HPDE6-E6E7 (cell line): ENCODE measurements at regions not wholly inside any gene's neighbourhood (a gene's known extent, or its start where the extent isn't known, plus 50 kb on each side); places are given as distances from the start of the nearest gene placed in this dataset.
"Not testable (repeated sequence)": the region's sequence is repeated elsewhere in the genome, so short reads cannot be mapped to it uniquely, and the experiment has no call there.

Source experiments
- DNase-seq: peaks from one replicate; pipeline ENCODE4 v3.0.0; 2011; ENCODE audit warnings: missing footprints; ENCODE audit errors: extremely low spot score

DNA sequence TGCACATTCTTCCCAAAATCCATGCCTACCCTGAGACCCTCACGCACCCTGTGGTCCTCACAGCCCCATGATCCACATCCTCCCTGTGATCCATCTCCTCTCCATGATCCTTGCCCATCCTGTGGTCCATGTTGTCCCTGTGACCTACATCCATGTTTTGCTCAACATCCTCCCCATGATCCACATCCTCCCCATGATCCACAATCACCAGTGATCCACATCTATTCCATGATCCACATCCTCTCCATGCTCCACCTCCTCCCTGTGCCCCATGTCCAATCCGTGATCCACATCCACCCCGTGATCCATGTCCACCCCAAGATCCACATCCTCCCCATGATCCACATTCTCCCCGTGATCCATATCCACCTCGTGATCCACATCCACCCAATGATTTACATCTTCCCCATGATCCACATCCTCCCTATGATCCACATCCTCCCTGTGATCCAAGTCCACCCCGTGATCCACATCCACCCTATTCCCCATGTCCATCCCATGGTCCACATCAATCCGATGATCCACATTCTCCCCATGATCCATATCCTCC lies 281.2 kb downstream of the MYCN start:
- DNase-seq, result no peak

DNA sequence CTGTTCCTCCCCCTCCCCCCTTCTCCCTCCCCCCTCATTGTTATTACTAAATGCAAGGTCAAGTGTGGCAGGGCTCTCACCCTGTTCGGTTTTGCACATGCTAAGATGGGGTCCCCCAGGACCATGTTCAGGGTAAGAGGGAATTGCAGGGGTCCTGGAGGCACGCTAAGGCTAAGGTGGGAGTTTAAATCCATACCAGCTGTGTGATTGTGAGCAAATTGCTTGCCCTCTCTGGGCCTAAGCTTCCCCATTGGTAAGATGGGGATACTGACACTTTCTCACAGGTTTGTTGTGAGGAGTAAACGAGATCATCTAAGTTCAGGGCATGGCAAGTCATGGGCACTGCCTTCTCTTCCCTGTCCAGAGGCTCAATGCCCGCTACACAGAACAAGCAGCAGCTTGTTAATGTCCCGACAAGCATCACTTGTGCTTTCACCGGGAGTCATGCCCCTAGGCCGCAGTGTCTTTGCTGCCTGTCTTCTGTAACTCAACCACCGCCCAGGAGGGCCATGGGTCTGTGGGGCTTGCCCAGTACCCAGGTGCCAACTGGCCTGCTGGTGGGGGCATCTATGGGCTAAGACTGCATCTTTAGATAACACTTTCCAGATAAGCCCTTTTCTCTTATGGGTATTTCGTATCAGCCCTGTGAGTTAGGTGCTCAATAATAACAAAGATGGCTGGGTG lies 279.1 kb downstream of the MYCN start:
- DNase-seq, result no peak

DNA sequence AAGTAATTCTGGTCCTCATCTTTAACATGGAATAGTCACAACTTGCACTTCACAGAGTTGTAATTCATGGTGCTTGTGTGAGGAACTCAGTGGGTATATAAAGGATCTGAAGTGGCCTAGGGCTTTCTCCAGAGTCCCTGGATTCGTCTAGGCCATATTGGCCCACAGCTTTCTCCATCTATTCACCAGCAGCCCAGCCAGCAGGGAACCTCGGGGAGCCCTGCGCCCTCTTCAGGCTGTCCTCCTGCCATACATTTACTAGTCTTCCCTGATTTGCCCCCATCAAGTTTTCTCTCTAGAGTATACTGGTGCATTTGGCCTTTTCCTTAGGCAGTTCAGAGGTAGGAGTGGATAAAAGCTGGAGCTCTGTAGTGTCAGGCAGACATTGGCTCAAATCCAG lies 278.3 kb downstream of the MYCN start:
- no peak for DNase-seq

DNA sequence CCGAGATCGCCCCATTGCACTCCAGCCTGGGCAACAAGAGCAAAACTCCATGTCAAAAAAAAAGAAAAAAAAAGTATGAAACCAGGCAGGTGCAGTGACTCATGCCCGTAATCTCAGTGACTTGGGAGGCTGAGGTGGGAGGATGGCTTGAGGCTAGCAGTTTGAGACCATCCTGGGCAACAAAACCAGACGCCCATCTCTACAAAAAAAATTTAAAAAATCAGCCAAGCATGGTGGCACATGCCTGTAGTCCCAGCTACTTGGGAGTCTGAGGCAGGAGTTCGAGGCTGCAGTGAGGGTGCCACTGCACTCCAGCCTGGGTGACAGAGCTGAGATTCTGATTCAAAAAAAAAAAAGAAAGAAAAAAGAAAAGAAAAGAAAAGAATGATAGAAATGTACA lies 277.8 kb downstream of the MYCN start:
- DNase-seq, result no peak

DNA sequence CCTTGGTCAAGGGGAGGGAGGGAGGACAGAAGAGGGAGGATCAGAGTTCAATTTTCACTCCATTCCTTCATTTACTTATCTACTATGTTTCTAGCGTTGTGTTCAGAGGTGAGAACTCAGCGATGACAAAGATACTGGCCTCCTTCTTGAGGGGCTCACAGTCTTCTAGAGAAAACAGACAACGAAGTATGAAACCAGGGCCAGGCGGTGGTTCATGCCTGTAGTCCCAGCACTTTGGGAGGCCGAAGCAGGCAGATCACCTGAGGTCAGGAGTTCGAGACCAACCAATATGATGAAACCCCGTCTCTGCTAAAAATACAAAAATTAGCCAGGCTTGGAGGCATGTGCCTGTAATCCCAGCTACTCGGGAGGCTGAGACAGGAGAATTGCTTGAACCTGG lies 277.4 kb downstream of the MYCN start:
- not testable (repeated sequence) for DNase-seq

DNA sequence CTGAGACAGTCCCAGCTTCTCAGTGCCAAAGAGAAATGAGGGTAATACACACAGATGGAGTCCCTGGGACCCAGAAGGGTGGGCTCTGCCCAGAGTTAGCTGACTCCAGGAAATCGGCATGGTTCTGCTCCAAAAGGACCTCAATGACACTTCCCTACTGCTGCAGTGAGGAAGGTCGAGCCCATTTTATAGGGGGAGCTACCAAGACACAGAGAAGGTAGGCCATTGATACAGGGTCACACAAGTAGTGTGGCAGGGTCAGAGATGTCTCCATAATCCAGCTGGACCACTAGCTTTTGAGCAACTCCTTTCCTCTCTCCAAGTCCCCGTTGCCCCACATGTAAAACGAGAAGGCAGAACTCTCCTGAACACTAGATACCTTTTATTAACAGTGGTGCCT lies 276.9 kb downstream of the MYCN start:
- DNase-seq, result no peak

DNA sequence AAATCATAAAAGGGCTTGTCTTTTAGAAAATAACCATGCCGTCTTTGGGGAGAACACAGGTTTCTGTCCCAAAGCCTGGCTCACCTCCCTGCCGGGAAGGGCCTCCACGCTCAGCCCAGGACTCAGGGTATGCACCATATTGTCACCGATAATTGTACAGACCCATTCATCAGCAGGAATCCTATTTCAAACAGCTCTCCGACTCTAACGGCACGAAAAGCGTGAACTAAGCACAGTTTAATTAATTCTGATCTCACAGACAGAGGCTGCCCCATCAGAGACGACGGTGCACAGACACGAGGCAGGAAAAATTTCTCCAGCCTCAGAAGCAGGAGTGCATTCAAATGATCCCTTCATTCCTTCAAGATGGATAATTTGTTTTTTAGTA lies 276.2 kb downstream of the MYCN start:
- no peak for DNase-seq

DNA sequence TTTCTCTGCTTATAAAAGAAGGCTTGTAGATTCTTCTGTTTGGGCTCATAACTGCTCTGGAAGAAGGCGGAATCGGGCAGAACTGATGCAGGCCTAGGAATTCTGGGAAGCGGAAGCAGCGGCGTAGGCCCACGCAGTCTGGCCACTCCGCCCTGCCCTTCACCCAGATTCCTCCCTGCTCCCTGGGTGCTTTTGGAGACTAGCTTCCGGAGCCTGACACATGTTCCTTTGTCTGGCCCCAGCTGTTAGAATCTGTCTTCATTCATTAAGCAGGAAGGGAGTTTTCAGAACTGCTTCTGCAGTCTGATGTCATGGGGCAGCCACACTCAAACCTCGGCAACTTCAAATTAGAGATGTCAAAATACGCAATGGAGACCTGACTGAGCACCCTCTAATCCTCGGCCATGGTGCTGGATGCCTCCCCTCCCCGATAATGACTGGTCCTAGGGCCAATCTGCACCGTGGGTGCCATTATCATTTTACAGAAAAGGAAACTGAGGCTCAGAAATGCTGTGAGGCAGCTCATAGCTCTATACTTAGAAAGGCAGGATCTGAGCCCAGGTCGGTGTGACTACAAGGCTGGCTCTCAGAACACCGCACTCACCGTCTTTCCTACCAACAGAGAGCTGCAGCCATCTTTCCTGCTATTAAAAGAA lies 275.7 kb downstream of the MYCN start:
- no peak for DNase-seq

DNA sequence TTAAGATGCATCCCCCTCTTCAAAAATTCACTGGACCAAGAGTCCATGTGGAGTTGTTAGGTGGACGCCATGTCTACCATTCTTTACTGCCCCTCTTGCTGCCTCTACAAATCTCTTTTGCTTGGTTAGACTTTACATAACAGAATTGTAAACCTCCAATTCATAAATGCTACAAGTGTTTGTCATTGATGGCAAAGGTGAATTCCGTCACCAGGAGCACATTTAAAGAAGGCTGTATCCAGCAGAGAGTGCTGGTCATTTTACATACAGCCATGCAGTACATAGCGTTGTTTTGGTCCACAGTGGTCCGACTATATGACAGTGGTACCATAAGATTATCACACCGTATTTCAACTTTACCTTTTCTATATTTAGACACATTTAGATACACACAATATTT lies 274.5 kb downstream of the MYCN start:
- no peak for DNase-seq

DNA sequence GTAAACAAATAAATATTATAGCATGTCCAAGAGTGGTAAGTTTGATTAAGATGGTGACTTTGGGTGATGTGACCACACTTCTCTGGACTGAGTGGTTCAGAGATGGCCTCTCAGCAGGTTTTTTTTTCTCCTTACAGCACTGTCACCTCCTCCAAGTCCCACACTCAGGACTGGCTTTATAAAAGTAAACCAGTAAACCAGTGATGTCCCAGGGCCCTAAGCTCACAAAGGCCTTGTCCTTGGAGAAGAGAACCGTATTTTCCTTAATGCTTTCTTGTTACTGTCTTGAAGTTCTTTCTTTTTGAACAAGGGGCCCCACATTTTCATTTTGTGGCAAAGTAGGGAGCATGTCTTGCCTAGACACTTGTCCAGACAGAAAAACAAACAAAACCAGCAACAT lies 274.0 kb downstream of the MYCN start:
- no peak for DNase-seq

DNA sequence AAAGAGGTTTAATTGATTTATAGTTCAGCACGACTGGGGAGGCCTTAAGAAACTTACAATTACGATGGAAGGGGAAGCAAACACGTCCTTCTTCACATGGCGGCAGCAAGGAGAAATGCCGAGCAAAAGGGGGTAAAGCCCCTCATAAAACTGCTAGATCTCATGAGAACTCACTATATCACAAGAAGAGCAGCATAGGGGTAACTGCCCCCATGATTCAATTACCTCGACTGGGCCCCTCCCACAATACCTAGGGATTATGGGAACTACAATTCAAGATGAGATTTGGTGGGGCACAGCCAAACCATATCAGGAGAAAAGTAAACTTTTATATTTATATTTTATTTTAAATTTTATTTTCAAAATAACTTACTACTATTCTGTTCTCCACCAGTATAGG lies 272.0 kb downstream of the MYCN start:
- DNase-seq, result no peak

DNA sequence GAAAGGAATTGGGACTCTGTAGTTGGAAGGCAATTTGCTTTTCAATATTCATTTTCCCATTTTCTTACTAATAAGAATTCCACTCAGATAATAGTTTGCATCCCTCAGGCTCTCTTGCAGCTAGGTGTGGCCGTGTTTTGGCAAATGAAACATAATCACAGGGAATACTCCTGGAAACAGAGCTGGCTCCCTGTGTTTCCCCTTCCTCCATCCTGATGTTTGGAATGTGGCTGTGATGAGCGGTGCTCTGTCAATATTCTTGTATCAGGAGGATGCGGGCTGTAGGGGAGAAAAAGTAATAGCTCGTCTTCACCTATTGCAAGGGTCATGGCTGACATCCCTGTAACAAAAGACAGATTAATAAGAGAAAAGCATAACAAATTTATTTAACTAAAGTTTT lies 271.0 kb downstream of the MYCN start:
- no peak for DNase-seq

DNA sequence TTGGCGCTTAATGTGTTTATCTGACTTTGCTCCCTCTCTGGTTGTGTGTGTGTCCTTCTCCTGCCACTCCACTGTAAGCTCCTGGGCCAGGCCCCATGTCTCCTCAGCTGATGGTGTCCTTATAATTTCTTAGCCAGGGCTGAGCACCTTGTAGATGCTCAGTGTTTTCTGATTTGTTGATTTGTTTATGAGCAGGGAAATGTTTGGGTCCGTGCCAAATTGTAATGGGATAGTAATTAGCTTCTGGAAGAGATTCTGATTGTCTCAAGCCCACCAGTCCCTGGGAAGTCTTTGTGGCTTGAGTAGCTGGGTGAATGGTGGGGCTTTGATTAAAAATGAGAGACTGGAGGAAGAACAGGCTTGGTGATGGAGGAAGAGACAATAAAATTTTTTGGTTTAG lies 270.5 kb downstream of the MYCN start:
- no peak for DNase-seq

DNA sequence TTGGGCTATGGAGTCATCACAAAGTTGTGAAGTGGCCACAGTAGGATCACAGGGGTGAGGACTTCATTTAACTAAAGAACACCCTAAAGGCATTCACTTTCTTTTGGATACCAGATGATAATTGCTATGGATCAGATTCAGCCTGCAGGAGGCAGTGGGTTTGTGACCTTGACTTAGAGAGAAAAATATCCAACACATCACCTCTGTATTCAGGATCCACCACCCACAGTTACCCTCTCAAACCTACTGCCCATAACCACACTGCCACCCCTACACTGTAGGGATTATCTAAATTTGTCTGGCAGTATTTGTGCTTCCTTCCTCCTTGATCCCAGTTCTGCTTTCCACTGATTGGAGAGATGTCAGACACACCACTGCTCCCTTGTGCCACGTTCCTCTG lies 269.4 kb downstream of the MYCN start:
- DNase-seq, result no peak

DNA sequence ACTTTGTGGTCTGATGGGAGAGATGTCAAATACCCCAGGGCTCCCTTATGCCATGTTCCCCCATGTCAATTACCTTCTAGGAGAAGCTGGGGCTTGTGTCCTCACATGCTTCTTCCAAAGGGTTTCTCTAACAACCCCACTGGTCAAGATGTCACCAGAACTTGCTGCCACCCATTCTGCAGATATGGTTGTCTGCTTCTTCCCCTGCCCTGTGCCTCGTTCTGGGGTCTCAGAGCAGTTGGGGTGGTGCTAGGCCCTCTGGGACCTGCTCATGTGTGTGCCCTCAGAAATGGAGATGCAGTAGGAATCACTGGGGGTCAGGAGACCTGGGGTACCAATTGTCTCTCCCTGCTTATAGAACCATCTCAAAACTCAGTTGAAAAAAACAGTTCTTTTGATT lies 268.6 kb downstream of the MYCN start:
- DNase-seq, result no peak

DNA sequence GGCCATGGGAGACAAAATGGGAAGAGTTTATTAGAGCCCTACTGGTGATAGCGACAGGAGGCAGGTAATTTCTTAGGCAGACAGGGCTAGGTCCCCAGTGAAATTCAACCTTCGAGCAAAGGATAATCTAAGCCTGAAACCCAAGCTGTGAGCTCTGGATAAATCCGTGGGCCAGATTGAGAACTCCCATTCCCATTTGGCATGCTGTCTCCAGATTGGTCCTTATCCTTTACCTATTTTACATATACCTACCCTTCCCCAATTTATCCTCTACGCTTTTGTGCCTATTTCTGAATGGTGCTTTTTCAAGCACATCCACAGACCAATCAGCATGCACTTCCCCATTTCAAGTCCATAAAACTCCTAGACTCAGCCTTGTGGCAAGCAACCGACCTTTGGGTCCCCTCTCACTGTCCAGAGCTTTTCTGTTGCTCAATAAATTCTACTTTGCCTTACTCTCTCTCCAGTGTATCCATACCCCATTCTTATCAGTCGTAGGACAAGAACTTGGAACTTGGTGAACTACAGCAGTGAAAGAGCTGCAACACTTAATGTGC lies 268.0 kb downstream of the MYCN start:
- DNase-seq, result no peak

DNA sequence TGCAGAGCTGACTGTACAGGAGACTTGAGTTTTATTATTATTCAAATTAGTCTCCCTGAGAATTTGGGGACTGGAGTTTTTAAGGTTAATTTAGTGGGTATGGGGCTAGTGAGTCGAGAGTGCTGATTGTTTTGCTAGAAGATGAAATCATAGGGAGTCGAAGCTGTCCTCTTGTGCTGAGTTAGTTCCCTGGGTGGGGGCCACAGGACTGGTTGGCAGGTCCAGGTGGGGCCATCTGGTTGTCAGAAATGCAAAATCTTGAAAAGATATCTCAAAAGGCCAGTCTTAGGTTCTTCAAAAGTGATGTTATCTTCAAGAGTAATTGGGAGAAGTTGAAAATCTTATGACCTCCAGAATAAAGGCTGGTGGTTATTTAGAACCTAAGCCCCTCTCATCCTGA lies 267.3 kb downstream of the MYCN start:
- no peak for DNase-seq

DNA sequence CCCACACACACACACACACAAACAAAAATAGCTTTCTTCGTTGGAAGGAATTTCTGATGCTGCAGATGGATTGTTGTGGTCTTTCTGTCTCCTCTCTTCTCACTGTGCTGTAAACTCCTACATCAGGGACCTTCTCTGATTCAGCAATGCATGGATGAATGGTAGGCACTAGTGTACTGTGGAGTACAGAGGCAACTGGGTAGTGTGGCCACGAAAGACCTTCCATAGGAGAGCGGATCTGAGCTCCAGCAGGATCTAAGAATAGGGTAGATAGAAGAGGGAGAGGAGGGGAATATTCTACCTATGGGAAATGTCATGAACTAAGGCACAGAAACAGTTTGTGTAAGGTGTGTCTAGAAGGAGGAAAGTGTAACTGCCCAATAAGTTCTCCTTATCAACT lies 266.8 kb downstream of the MYCN start:
- DNase-seq, result no peak

DNA sequence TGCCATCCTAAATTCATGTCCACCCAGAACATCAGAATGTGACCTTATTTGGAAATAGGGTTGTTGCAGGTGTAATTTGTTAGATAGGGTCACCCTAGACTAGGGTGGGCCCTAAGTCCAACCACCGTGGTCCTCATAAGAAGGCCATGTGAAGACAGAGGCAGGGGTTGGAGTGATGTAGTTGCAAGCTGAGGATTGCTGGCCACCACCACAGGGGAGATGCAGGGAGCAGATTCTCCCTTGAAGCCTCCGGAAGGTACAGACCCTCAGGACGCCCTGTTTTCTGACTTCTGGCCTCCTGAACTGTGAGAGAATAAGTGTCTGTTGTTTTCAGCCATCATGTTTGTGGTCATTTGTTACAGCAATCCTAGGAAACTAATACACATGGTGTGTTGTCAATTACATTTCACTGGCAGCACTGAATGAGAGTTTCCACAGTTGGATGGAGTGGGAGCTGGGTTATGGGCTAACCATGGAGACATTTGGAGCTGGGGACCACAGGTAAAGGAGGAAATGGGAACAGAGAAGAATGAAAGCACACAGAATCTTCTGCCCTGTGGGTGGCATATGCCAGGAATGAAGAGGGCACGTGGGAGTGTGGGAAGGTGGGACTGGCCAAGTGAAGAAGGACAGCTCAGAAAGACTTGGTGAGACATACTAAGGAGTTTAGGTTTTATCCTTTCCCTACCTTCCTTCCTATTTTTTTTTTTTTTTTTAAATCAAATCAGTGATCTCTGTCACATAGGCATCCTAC lies 266.0 kb downstream of the MYCN start:
- DNase-seq, result no peak

DNA sequence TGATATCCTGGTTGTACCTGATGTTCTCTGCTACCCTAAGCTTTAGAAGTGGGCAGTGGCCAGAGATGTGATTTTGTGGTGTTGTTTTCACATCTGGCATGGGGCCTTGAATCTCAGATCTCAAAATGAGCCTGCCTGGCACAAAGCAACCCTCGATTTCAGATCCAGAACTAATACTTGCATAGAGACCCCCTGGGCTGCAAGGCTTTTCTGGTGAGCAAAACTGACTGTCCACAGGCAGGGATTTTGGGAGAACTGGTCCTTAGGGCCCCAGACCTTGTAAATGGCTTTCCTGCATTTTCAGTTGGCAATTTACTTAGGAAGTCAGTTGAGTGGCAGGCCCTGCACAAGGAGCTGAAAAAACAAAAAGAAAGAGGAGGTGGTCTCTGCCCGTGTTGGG lies 265.3 kb downstream of the MYCN start:
- no peak for DNase-seq

DNA sequence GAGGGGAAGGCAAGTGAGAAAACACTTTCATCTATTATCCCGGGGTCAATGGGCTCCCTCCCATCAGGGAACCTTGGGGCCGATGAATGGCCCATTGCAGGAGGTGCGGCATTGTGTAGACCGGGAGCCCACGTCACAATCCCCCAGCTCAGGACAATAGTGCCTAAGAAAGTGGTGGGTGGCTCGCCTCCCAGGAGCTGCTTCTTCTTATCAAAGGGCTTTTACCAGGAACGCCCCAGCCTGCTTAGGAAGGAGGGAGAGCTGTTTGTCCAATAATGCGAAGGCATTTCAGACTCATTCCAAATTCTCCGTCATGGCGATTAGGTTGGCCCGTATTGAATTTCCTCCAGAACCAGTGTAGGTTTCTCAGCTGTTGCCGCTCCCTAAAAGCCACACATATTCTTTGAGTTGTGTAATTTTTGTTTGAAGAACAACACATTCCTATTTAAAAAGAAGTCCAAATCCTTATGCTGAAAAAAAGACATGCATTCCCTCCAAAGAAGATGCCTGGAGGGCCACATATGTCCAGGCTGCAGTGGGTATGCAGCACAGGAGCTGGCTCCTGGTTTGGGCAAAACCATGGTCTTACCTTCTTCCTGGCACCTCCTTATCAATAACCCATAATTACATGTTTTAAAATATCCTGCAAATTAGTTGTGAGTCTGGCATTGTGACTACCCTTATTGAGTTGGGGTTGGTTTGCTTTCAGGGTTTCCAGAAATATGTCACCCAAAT lies 264.7 kb downstream of the MYCN start:
- no peak for DNase-seq

DNA sequence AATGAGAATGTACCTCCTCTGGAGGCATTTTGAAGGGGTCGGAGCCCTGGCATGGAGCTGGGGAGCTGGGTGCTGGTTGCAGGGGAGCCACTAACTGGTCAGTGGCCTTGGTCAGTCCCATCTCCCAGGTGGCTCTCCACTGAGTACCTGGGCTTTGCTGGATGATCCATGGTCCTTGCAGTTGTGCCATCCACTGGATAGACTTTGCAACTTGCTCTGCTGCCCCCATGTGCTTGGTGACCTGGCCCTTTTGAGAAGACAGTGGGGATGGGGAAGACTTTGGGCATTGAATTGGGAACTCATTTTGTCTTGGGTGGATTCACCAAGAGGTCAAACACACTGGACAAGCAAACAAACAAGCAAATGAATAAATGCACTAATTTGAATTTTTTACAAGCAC lies 263.9 kb downstream of the MYCN start:
- no peak for DNase-seq
